Mammary epithelial cell (primary cell): ENCODE measurements at regions not wholly inside any gene's neighbourhood (a gene's known extent, or its start where the extent isn't known, plus 50 kb on each side); places are given as distances from the start of the nearest gene placed in this dataset.

Experiments used
- EZH2 ChIP-seq: IDR thresholded peaks from 2 replicates; pipeline ENCODE4 v1.6.1; 2012; ENCODE audit warnings: low read length, inconsistent platforms, borderline replicate concordance
- TF ChIP-seq, protein P1 (sequence below), 2 donors: IDR thresholded peaks in 1 of 2; conservative IDR thresholded peaks in 1 of 2; 2 replicates each; pipeline ENCODE4 v1.5.1; 2011 to 2012; ENCODE audit warnings: inconsistent platforms in 2 of 2, low read length in 2 of 2, mild to moderate bottlenecking in 2 of 2, control low read depth in 1 of 2, low read depth in 1 of 2; ENCODE audit not compliant: insufficient read depth in 1 of 2; ENCODE audit errors: extremely low read depth in 1 of 2

DNA sequence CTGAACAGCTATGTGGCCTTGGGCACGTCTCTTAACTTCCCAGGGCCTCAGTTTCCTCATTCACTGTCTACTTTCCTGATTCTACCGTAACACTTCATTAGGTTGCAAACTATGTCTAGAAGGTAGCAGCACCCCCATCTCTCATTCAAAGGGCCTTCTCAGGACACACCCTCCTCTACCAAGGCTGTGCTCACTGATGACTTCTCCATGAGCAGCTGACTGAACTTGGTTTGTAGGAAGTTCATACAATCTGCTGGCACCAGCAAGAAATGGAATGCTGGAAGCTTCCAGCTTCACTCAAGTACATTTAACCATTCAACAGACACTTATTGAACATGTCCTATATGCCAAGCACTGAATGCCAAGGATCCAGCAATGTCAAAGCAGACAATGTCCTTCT is 250.8 kb upstream of the CTAGE1 start:
- TF ChIP-seq EZH2 = no peak
- TF ChIP-seq, protein P1, sequence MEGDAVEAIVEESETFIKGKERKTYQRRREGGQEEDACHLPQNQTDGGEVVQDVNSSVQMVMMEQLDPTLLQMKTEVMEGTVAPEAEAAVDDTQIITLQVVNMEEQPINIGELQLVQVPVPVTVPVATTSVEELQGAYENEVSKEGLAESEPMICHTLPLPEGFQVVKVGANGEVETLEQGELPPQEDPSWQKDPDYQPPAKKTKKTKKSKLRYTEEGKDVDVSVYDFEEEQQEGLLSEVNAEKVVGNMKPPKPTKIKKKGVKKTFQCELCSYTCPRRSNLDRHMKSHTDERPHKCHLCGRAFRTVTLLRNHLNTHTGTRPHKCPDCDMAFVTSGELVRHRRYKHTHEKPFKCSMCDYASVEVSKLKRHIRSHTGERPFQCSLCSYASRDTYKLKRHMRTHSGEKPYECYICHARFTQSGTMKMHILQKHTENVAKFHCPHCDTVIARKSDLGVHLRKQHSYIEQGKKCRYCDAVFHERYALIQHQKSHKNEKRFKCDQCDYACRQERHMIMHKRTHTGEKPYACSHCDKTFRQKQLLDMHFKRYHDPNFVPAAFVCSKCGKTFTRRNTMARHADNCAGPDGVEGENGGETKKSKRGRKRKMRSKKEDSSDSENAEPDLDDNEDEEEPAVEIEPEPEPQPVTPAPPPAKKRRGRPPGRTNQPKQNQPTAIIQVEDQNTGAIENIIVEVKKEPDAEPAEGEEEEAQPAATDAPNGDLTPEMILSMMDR (conservative IDR thresholded peaks at IDR 0.05 in 1 of 2, IDR thresholded peaks at IDR 0.05 in 1 of 2; ENCODE audit: extremely low read depth in 1 of 2, insufficient read depth in 1 of 2, low read depth in 1 of 2, low read length in 2 of 2) = no peak
